ENCODE measurements at regions not wholly inside any gene's neighbourhood (a gene's known extent, or its start where the extent isn't known, plus 50 kb on each side); places are given as distances from the start of the nearest gene placed in this dataset.

DNA sequence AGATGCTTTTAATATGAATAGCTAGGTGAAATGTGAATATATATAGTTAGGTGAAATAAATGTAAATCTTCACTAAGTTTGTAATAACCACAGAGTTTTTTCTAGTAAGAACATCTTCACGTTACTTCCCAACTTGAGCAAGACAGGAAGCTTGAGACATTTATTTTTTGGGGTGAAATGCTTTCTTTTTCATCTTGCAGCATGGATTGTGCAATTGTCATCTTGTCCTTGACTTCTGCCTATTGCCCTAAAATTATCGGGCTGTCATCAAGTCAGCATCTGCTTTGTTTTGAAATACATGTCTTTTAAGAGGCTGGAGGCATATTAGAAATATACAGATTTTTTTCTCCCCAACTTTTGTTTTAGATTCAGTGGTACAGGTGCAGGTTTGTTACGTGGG is 433.9 kb downstream of the PCNX1 start:
- TF ChIP-seq, protein P1, sequence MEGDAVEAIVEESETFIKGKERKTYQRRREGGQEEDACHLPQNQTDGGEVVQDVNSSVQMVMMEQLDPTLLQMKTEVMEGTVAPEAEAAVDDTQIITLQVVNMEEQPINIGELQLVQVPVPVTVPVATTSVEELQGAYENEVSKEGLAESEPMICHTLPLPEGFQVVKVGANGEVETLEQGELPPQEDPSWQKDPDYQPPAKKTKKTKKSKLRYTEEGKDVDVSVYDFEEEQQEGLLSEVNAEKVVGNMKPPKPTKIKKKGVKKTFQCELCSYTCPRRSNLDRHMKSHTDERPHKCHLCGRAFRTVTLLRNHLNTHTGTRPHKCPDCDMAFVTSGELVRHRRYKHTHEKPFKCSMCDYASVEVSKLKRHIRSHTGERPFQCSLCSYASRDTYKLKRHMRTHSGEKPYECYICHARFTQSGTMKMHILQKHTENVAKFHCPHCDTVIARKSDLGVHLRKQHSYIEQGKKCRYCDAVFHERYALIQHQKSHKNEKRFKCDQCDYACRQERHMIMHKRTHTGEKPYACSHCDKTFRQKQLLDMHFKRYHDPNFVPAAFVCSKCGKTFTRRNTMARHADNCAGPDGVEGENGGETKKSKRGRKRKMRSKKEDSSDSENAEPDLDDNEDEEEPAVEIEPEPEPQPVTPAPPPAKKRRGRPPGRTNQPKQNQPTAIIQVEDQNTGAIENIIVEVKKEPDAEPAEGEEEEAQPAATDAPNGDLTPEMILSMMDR (IDR thresholded peaks at IDR 0.05; ENCODE audit: low read length, missing control alignments), result no peak
- no peak overlapping the region for H3K4me3 ChIP-seq (replicated peaks; ENCODE audit: low read depth, low read length)
- no peak for DNase-seq (ENCODE audit: low read depth)

DNA sequence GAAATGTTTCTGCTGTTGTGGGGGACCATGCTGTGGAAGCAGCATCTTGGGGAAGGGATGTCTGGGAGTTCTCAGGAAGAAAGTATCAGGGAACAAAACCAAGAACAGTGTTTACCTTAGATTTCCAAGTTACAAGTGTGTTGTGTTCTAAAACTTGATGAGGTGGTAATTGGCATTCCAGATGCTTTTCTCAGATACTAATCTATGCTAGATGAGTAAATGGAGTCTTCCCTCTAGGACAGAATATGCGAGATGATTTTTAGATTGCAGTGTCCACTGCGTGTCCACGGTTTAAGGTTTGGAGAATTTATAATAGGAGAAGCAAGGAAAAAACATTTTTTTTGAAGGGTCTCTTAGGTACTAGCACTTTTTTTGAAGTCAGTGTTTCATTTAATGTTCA is 436.5 kb downstream of the PCNX1 start:
- no peak overlapping the region for H3K4me3 ChIP-seq (replicated peaks; ENCODE audit: low read depth, low read length)
- DNase-seq (ENCODE audit: low read depth), result no peak
- TF ChIP-seq, protein P1 (IDR thresholded peaks at IDR 0.05; ENCODE audit: low read length, missing control alignments), result no peak

DNA sequence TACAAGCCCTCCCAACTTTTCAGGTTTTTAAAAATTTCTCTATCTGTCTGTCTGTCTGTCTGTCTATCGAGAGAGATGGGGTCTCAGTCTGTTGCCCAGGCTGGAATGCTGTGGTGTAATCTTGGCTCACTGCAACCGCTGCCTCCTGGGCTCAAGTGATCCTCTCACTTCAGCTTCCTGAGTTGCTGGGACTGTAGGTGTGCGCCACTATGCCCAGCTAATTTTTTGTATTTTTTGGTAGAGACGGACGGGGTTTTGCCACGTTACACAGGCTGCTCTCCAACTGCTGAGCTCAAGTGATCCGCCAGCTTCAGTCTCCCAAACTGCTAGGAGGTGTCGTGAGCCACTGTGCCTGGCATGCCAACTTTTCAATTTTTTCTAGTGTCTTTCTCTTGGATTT is 437.2 kb downstream of the PCNX1 start:
- no peak overlapping the region for H3K4me3 ChIP-seq (replicated peaks; ENCODE audit: low read depth, low read length)
- DNase-seq (ENCODE audit: low read depth), result no peak
- TF ChIP-seq, protein P1 (IDR thresholded peaks at IDR 0.05; ENCODE audit: low read length, missing control alignments), result no peak

DNA sequence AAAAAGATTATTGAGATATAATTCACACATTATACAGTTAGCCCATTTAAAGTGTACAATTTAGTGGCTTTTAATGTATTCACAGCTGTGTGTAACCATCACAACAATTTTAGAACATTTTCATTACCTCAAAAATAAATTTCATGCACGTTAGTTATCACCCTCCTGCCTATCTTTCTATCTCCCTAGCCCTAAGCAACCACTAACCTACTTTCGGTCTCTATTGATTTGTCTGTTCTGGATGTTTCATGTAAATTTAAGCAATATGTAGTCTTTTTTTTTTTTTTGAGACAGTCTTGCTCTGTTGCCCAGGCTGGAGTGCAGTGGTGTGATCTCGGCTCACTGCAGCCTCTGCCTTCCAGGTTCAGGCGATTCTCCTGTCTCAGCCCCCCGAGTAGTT is 439.4 kb downstream of the PCNX1 start:
- no peak for DNase-seq (ENCODE audit: low read depth)
- TF ChIP-seq, protein P1 (IDR thresholded peaks at IDR 0.05; ENCODE audit: low read length, missing control alignments), result no peak

DNA sequence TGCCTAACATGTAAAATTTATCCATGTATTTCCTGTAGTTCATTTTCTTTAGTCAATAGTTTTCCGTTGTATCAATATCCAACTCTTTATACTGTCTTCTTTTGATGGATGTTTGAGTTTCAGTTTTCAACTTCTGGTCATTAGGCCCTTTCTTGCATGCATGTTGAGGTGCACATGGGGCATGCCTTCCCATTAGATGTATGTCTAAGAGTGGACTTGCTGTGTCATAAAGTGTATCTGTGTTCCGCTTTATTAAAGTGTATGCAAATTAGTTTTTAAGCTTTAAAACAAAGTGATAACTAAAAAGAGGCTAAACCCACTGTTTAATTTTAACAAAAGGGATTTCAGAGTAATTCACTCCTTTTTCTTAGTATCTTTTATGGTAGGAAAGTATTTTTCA is 441.1 kb downstream of the PCNX1 start:
- DNase-seq (ENCODE audit: low read depth), result no peak
- TF ChIP-seq, protein P1 (IDR thresholded peaks at IDR 0.05; ENCODE audit: low read length, missing control alignments), result no peak
- H3K4me3 ChIP-seq (replicated peaks; ENCODE audit: low read depth, low read length), result no peak overlapping the region

More for the DNA sequence above, 439.4 kb downstream of the PCNX1 start:
- no peak overlapping the region for H3K4me3 ChIP-seq (replicated peaks; ENCODE audit: low read depth, low read length)

DNA sequence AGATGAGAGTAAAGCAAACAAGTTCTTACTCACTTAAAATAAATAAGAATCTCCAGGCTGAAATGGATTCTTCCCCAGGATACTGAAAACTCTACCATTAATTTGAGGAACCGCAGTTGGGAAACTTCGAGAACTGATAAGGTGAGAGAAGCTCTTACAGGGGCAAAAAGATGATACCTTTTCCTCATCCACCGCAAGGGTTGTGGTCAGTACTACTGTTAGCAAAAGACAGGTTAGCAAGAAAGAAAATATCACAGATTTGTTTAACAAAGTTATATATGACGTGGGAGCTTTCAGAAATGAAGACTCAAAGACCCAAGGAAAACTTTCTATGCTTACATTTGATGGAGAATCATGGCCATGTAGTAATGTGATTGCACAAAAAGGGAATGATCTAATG is 441.6 kb downstream of the PCNX1 start:
- TF ChIP-seq, protein P1 (IDR thresholded peaks at IDR 0.05; ENCODE audit: low read length, missing control alignments), result no peak
- no peak overlapping the region for H3K4me3 ChIP-seq (replicated peaks; ENCODE audit: low read depth, low read length)
- DNase-seq (ENCODE audit: low read depth), result no peak

DNA sequence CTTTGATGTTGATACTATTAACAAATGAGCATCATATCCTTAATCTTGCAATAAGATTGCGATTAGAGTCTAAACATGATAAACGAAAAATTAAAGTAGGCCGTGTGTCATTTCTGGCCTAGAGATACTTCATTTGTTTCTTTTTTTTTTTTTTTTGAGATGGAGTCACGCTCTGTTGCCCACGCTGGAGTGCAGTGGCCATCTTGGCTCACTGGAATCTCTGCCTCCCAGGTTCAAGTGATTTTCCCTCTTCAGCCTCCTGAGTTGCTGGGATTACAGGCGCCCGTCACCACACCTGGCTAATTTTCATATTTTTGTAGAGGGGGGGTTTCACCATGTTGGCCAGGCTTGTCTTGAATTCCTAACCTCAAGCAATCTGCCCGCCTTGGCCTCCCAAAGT is 446.9 kb downstream of the PCNX1 start:
- no peak for DNase-seq (ENCODE audit: low read depth)
- H3K4me3 ChIP-seq (replicated peaks; ENCODE audit: low read depth, low read length), result no peak overlapping the region
- TF ChIP-seq, protein P1 (IDR thresholded peaks at IDR 0.05; ENCODE audit: low read length, missing control alignments), result no peak

All from fibroblast of pulmonary artery (primary cell).